HCT116 (cell line): ENCODE measurements at regions not wholly inside any gene's neighbourhood (a gene's known extent, or its start where the extent isn't known, plus 50 kb on each side); places are given as distances from the start of the nearest gene placed in this dataset.
A peak's percentile ranks its signal among the peaks of the same experiment; 100 is the strongest.

Source experiments
- ATAC-seq: fragments of 200-7000 bp; cut with Tn5 transposase; 2 replicates; pipeline ENCODE4 v1.9.1; 2020; ENCODE audit warnings: mild to moderate bottlenecking, moderate library complexity
- BruUV-seq: library from RNA; stranded (reverse); fragments of 400-500 nt; replicated peaks from 2 replicates; lab custom pipeline; 2021; lab: Mats Ljungman, UMichigan
- CTCF ChIA-PET: fragments of 300-600 bp; sonication (Branson Sonifier 250); formaldehyde crosslinking; loops from one replicate; lab custom pipeline; 2021; ENCODE audit warnings: antibody characterized with exemption; lab: Charles Lee
- POLR2A ChIA-PET: fragments of 300-600, 350-600 bp; sonication (Branson Sonifier 250); formaldehyde crosslinking; loops from one replicate; lab custom pipeline; 2021; ENCODE audit warnings: antibody characterized with exemption; lab: Charles Lee
- RAD21 ChIA-PET, 2 experiments: fragments of 300-600 bp; sonication (Branson Sonifier 250); formaldehyde crosslinking; loops; one replicate each; lab custom pipeline; 2023; ENCODE audit warnings: low total read pairs in 2 of 2; ENCODE audit not compliant: uncharacterized antibody in 2 of 2, unreplicated experiment in 2 of 2, low non-redundant PET in 1 of 2; lab: Charles Lee
- DNase-seq: peaks from one replicate; pipeline ENCODE4 v3.0.0-alpha.2; 2010; ENCODE audit warnings: low read depth, low spot score
- H2AFZ ChIP-seq: fragments of 200-600 bp; shearing (Covaris generic), sonication (generic); 2 replicates; pipeline ENCODE4 v1.6.1; 2017; ENCODE audit warnings: low read depth, mixed run types, mixed read lengths, antibody characterized with exemption, low read length; ENCODE audit not compliant: poor library complexity, severe bottlenecking
- H3K27ac ChIP-seq: 2 replicates; pipeline ENCODE4 v1.5.1; 2012; ENCODE audit warnings: low read depth, low read length
- H3K27me3 ChIP-seq: fragments of 200-600 bp; sonication (generic); 2 replicates; pipeline ENCODE4 v1.6.1; 2016; ENCODE audit warnings: mixed run types, low read length, mixed read lengths; ENCODE audit not compliant: insufficient read depth
- H3K36me3 ChIP-seq, 2 experiments: fragments of 200-500 bp in 1 of 2; fragments of 200-600 bp in 1 of 2; sonication (Bioruptor generic) in 1 of 2; sonication (generic) in 1 of 2; 2 replicates each; pipeline versions ENCODE4 v1.5.1 to v1.6.1; 2014 to 2016; ENCODE audit warnings: low read length in 2 of 2, inconsistent platforms in 1 of 2, mixed read lengths in 1 of 2, mixed run types in 1 of 2; ENCODE audit not compliant: insufficient read depth in 2 of 2, control insufficient read depth in 1 of 2
- H3K4me1 ChIP-seq, 2 experiments: fragments of 200-600 bp in 1 of 2; sonication (generic) in 1 of 2; 2 replicates each; pipeline versions ENCODE4 v1.5.1 to v1.6.1; 2012 to 2017; ENCODE audit warnings: low read length in 2 of 2, inconsistent platforms in 1 of 2, mild to moderate bottlenecking in 1 of 2, mixed read lengths in 1 of 2, mixed run types in 1 of 2, moderate library complexity in 1 of 2; ENCODE audit not compliant: insufficient read depth in 2 of 2, control insufficient read depth in 1 of 2
- H3K4me2 ChIP-seq: fragments of 200-600 bp; sonication (generic); 2 replicates; pipeline ENCODE4 v1.6.1; 2017; ENCODE audit warnings: mixed run types, low read length, mixed read lengths
- H3K4me3 ChIP-seq, 2 experiments: fragments of 200-600 bp in 1 of 2; sonication (generic) in 1 of 2; replicated peaks in 1 of 2; 2 replicates each; pipeline ENCODE4 v1.5.1; 2011 to 2016; ENCODE audit warnings: low read length in 2 of 2, control low read depth in 1 of 2, low read depth in 1 of 2, mild to moderate bottlenecking in 1 of 2, mixed read lengths in 1 of 2, mixed run types in 1 of 2
- H3K79me2 ChIP-seq: fragments of 200-600 bp; sonication (generic); 2 replicates; pipeline ENCODE4 v1.6.1; 2017; ENCODE audit warnings: mild to moderate bottlenecking, mixed run types, low read length, moderate library complexity, mixed read lengths; ENCODE audit not compliant: insufficient read depth
- H3K9ac ChIP-seq: fragments of 200-600 bp; sonication (generic); 2 replicates; pipeline ENCODE4 v1.6.1; 2016; ENCODE audit warnings: low read length, mixed read lengths
- H3K9me2 ChIP-seq: fragments of 200-600 bp; sonication (generic), shearing (Covaris generic); 2 replicates; pipeline ENCODE4 v1.6.1; 2017; ENCODE audit warnings: mixed run types, mild to moderate bottlenecking, moderate library complexity; ENCODE audit not compliant: insufficient read depth
- H3K9me3 ChIP-seq, 2 experiments: fragments of 200-500 bp in 1 of 2; fragments of 200-600 bp in 1 of 2; sonication (Bioruptor generic) in 1 of 2; sonication (generic) in 1 of 2; 2 replicates each; pipeline ENCODE4 v1.6.1; 2014 to 2017; ENCODE audit warnings: low read length in 2 of 2, mixed read lengths in 2 of 2, inconsistent platforms in 1 of 2, low read depth in 1 of 2, mild to moderate bottlenecking in 1 of 2, mixed run types in 1 of 2, moderate library complexity in 1 of 2; ENCODE audit not compliant: control insufficient read depth in 1 of 2, insufficient read depth in 1 of 2
- H4K20me1 ChIP-seq: fragments of 200-600 bp; sonication (generic), shearing (Covaris generic); 2 replicates; pipeline ENCODE4 v1.6.1; 2017; ENCODE audit warnings: mixed run types, mild to moderate bottlenecking, moderate library complexity; ENCODE audit not compliant: insufficient read depth
- CBX3 ChIP-seq: IDR thresholded peaks from 2 replicates; pipeline ENCODE4 v1.6.1; 2012; ENCODE audit warnings: low read depth
- CEBPB ChIP-seq: IDR thresholded peaks from 2 replicates; pipeline ENCODE4 v1.6.1; 2012; ENCODE audit warnings: low read depth
- EGR1 ChIP-seq: IDR thresholded peaks from 2 replicates; pipeline ENCODE4 v1.6.1; 2012; ENCODE audit warnings: low read depth
- EZH2 ChIP-seq: fragments of 200-600 bp; sonication (generic); IDR thresholded peaks from 2 replicates; pipeline ENCODE4 v1.6.1; 2017; ENCODE audit warnings: antibody characterized with exemption, mixed run types
- JUND ChIP-seq: IDR thresholded peaks from 2 replicates; pipeline ENCODE4 v1.6.1; 2012
- POLR2AphosphoS5 ChIP-seq: IDR thresholded peaks from 2 replicates; pipeline ENCODE4 v1.6.1; 2011; ENCODE audit warnings: mild to moderate bottlenecking, low read depth, low read length, moderate library complexity
- RAD21 ChIP-seq: IDR thresholded peaks from 2 replicates; pipeline ENCODE4 v1.6.1; 2012; ENCODE audit warnings: low read depth, mild to moderate bottlenecking
- SRF ChIP-seq: IDR thresholded peaks from 2 replicates; pipeline ENCODE4 v1.6.1; 2012; ENCODE audit warnings: low read depth
- YY1 ChIP-seq: IDR thresholded peaks from 2 replicates; pipeline ENCODE4 v1.6.1; 2011; ENCODE audit warnings: low read length, low read depth, moderate library complexity, mild to moderate bottlenecking; ENCODE audit not compliant: insufficient replicate concordance; ENCODE audit errors: extremely low read depth
- ZNF274 ChIP-seq: fragments of 200-500 bp; sonication (Bioruptor generic); IDR thresholded peaks from 2 replicates; pipeline ENCODE4 v1.6.1; 2014; ENCODE audit warnings: mild to moderate bottlenecking, low read depth, low read length, inconsistent platforms
- intact Hi-C: fragments of 100-400 bp; cut with micrococcal nuclease; formaldehyde crosslinking; loops from 2 replicates; pipeline ENCODE4 v1.10.0; 2022
- TF ChIP-seq, protein P1 (sequence below), 3 experiments: fragments of 200-600 bp in 1 of 3; sonication (generic) in 1 of 3; IDR thresholded peaks in 2 of 3; conservative IDR thresholded peaks in 1 of 3; 2 replicates each; pipeline ENCODE4 v1.5.1; 2012 to 2017; ENCODE audit warnings: low read depth in 2 of 3, low read length in 2 of 3, antibody characterized with exemption in 1 of 3, borderline replicate concordance in 1 of 3, control low read depth in 1 of 3, mild to moderate bottlenecking in 1 of 3, mixed read lengths in 1 of 3, mixed run types in 1 of 3, moderate library complexity in 1 of 3; ENCODE audit not compliant: insufficient read depth in 1 of 3
- TF ChIP-seq, protein P2 (sequence below): IDR thresholded peaks from 2 replicates; pipeline ENCODE4 v1.6.1; 2012; ENCODE audit warnings: low read depth
- TF ChIP-seq, protein P3 (sequence below): IDR thresholded peaks from 2 replicates; pipeline ENCODE4 v1.6.1; 2012

DNA sequence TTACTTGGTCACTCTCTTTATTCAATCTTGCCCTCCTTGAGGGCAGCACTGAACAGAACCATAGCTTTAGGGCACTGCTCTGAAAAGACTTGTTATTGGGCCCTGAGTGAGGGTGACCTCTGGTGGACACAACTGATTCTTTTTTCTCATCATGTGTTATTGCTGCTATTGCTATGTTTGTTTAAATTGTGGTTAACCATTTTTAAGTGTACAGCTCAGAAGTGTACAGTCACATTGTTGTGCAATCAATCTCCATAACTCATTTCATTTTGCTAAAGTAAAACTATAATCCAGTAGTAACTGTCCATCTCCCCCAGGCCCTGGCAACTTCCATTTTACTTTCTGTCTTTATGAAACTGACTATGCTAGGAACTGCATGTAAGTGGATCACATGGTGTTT lies 351.1 kb upstream of the RIOK2 start:
- POLR2A ChIA-PET = no interaction called here
- no peak overlapping the region for H2AFZ ChIP-seq
- H3K36me3 ChIP-seq = no peaks in the 10 kb centered on the region
- TF ChIP-seq CBX3 (no peak), EGR1 (no peak), RAD21 (peak; percentile 67), JUND (no peak), YY1 (no peak), EZH2 (no peak), CEBPB (peak; percentile 40; the same call in 1 of the 2 replicates), SRF (0 out of 2 replicates have a peak, but pooled peaks have one; percentile 43), ZNF274 (no peak), POLR2AphosphoS5 (no peak)
- TF ChIP-seq, protein P1, sequence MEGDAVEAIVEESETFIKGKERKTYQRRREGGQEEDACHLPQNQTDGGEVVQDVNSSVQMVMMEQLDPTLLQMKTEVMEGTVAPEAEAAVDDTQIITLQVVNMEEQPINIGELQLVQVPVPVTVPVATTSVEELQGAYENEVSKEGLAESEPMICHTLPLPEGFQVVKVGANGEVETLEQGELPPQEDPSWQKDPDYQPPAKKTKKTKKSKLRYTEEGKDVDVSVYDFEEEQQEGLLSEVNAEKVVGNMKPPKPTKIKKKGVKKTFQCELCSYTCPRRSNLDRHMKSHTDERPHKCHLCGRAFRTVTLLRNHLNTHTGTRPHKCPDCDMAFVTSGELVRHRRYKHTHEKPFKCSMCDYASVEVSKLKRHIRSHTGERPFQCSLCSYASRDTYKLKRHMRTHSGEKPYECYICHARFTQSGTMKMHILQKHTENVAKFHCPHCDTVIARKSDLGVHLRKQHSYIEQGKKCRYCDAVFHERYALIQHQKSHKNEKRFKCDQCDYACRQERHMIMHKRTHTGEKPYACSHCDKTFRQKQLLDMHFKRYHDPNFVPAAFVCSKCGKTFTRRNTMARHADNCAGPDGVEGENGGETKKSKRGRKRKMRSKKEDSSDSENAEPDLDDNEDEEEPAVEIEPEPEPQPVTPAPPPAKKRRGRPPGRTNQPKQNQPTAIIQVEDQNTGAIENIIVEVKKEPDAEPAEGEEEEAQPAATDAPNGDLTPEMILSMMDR (IDR thresholded peaks at IDR 0.05 in 2 of 3, conservative IDR thresholded peaks at IDR 0.05 in 1 of 3; ENCODE audit: borderline replicate concordance in 1 of 3, insufficient read depth in 1 of 3, low read depth in 2 of 3, low read length in 2 of 3) = peak; percentile 46 to 77 (median 69); a peak in 5 of 6 replicates
- TF ChIP-seq, protein P2, sequence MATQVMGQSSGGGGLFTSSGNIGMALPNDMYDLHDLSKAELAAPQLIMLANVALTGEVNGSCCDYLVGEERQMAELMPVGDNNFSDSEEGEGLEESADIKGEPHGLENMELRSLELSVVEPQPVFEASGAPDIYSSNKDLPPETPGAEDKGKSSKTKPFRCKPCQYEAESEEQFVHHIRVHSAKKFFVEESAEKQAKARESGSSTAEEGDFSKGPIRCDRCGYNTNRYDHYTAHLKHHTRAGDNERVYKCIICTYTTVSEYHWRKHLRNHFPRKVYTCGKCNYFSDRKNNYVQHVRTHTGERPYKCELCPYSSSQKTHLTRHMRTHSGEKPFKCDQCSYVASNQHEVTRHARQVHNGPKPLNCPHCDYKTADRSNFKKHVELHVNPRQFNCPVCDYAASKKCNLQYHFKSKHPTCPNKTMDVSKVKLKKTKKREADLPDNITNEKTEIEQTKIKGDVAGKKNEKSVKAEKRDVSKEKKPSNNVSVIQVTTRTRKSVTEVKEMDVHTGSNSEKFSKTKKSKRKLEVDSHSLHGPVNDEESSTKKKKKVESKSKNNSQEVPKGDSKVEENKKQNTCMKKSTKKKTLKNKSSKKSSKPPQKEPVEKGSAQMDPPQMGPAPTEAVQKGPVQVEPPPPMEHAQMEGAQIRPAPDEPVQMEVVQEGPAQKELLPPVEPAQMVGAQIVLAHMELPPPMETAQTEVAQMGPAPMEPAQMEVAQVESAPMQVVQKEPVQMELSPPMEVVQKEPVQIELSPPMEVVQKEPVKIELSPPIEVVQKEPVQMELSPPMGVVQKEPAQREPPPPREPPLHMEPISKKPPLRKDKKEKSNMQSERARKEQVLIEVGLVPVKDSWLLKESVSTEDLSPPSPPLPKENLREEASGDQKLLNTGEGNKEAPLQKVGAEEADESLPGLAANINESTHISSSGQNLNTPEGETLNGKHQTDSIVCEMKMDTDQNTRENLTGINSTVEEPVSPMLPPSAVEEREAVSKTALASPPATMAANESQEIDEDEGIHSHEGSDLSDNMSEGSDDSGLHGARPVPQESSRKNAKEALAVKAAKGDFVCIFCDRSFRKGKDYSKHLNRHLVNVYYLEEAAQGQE = no peak
- TF ChIP-seq, protein P3, sequence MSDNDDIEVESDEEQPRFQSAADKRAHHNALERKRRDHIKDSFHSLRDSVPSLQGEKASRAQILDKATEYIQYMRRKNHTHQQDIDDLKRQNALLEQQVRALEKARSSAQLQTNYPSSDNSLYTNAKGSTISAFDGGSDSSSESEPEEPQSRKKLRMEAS = no peak
- BruUV-seq = no TSS peak
- H3K4me2 ChIP-seq = no peak overlapping the region
- no peaks in the 10 kb centered on the region for H3K79me2 ChIP-seq
- peak; percentile 51 for DNase-seq
- H3K9me3 ChIP-seq = no peaks in the 10 kb centered on the region
- no peaks in the 10 kb centered on the region for H3K4me1 ChIP-seq
- no peaks in the 10 kb centered on the region for H4K20me1 ChIP-seq
- RAD21 ChIA-PET = interaction anchor here in 1 of 2 experiments (0.8 to 1.4 kb wide), 2 partner anchors 236 to 303 kb away, joined by 3 read pairs; no protein-coding TSS in a partner anchor
- intact Hi-C loops = loop anchor here (1.0 to 2.0 kb wide), 2 partner anchors 237 to 303 kb away; no protein-coding TSS in a partner anchor
- CTCF ChIA-PET = interaction anchor here (0.6 to 2.9 kb wide), 15 partner anchors 11 to 1234 kb away, joined by 3 to 29 read pairs (median 5); no protein-coding TSS in a partner anchor
- H3K9ac ChIP-seq = no peak overlapping the region
- H3K27me3 ChIP-seq = no peaks in the 10 kb centered on the region
- H3K9me2 ChIP-seq = no peaks in the 10 kb centered on the region
- peak; percentile 89 for ATAC-seq
- no peak overlapping the region for H3K4me3 ChIP-seq
- H3K27ac ChIP-seq = no peak overlapping the region
